Activated effector memory CD4-positive, alpha-beta T cell treated with Interleukin-2 at 50 U/mL for 16 hours (primary cell): ENCODE measurements at regions not wholly inside any gene's neighbourhood (a gene's known extent, or its start where the extent isn't known, plus 50 kb on each side); places are given as distances from the start of the nearest gene placed in this dataset.

Experiments
- DNase-seq: peaks from one replicate; pipeline ENCODE4 v3.0.0-alpha.2; 2020

- DNase-seq, result no peak
Observed at GRCh38 chr10:128779416-128779815, 653.2 kb upstream of the MKI67 start.

- no peak for DNase-seq
Observed at GRCh38 chr10:128780156-128780761, 654.0 kb upstream of the MKI67 start.

- DNase-seq, result no peak
Observed at GRCh38 chr10:128781637-128782036, 655.4 kb upstream of the MKI67 start.

- DNase-seq, result no peak
Observed at GRCh38 chr10:128784444-128784843, 658.2 kb upstream of the MKI67 start.

GRCh38 chr10:128792426-128793140, 666.4 kb upstream of the MKI67 start:
- DNase-seq, result no peak

- no peak for DNase-seq
Observed at GRCh38 chr10:128793726-128794655, 667.8 kb upstream of the MKI67 start.

- DNase-seq, result no peak
Observed at GRCh38 chr10:128796396-128796912, 670.2 kb upstream of the MKI67 start.

- DNase-seq, result no peak
Observed at GRCh38 chr10:128802062-128802461, 665.0 kb upstream of the MGMT start.

GRCh38 chr10:128803790-128804189, 663.3 kb upstream of the MGMT start:
- no peak for DNase-seq

- no peak for DNase-seq
Observed at GRCh38 chr10:128804411-128804810, 662.6 kb upstream of the MGMT start.

GRCh38 chr10:128808921-128809440, 658.1 kb upstream of the MGMT start:
- DNase-seq, result no peak

GRCh38 chr10:128811511-128811910, 655.5 kb upstream of the MGMT start:
- no peak for DNase-seq

GRCh38 chr10:128812000-128812399, 655.0 kb upstream of the MGMT start:
- no peak for DNase-seq

GRCh38 chr10:128813574-128813973, 653.5 kb upstream of the MGMT start:
- no peak for DNase-seq

- no peak for DNase-seq
Observed at GRCh38 chr10:128814024-128814423, 653.0 kb upstream of the MGMT start.

- no peak for DNase-seq
Observed at GRCh38 chr10:128814782-128815181, 652.3 kb upstream of the MGMT start.

- no peak for DNase-seq
Observed at GRCh38 chr10:128816726-128817125, 650.3 kb upstream of the MGMT start.

- DNase-seq, result no peak
Observed at GRCh38 chr10:128817636-128818035, 649.4 kb upstream of the MGMT start.

- no peak for DNase-seq
Observed at GRCh38 chr10:128820663-128821062, 646.4 kb upstream of the MGMT start.

- no peak for DNase-seq
Observed at GRCh38 chr10:128823201-128823600, 643.8 kb upstream of the MGMT start.

GRCh38 chr10:128825626-128826025, 641.4 kb upstream of the MGMT start:
- no peak for DNase-seq

- no peak for DNase-seq
Observed at GRCh38 chr10:128833671-128834070, 633.4 kb upstream of the MGMT start.

GRCh38 chr10:128835361-128835760, 631.7 kb upstream of the MGMT start:
- no peak for DNase-seq
